MM.1S (cell line): ENCODE measurements at regions not wholly inside any gene's neighbourhood (a gene's known extent, or its start where the extent isn't known, plus 50 kb on each side); places are given as distances from the start of the nearest gene placed in this dataset.

Experiments
- DNase-seq: peaks from one replicate; pipeline ENCODE4 v3.0.0-alpha.2; 2015
- H2AFZ ChIP-seq: fragments of 300-600 bp; sonication (generic); 2 replicates; pipeline ENCODE4 v1.6.0; 2016; ENCODE audit warnings: antibody characterized with exemption, low read length
- H3F3A ChIP-seq: fragments of 300-600 bp; sonication (generic); 2 replicates; pipeline ENCODE4 v1.6.1; 2016; ENCODE audit warnings: mild to moderate bottlenecking, antibody characterized with exemption, low read length, moderate library complexity, mixed read lengths; ENCODE audit not compliant: insufficient read depth
- H3K27ac ChIP-seq: fragments of 300-600 bp; sonication (generic); 2 replicates; pipeline ENCODE4 v1.5.1; 2016; ENCODE audit warnings: mild to moderate bottlenecking, low read length
- H3K27me3 ChIP-seq: fragments of 300-600 bp; sonication (generic); replicated peaks from 2 replicates; pipeline ENCODE4 v1.6.0; 2016; ENCODE audit warnings: low read length; ENCODE audit not compliant: insufficient read depth
- H3K36me3 ChIP-seq: fragments of 300-600 bp; sonication (generic); replicated peaks from 2 replicates; pipeline ENCODE4 v1.6.1; 2016; ENCODE audit warnings: mild to moderate bottlenecking, low read length, mixed read lengths; ENCODE audit not compliant: insufficient read depth
- H3K4me1 ChIP-seq: fragments of 300-600 bp; sonication (generic); 2 replicates; pipeline ENCODE4 v1.6.1; 2016; ENCODE audit warnings: low read length, mixed read lengths
- H3K4me2 ChIP-seq: fragments of 300-600 bp; sonication (generic); 2 replicates; pipeline ENCODE4 v1.6.0; 2016; ENCODE audit warnings: low read depth, low read length
- H3K4me3 ChIP-seq: fragments of 300-600 bp; sonication (generic); 2 replicates; pipeline ENCODE4 v1.5.1; 2016; ENCODE audit warnings: low read length, mixed read lengths
- H3K79me2 ChIP-seq: fragments of 300-600 bp; sonication (generic); 2 replicates; pipeline ENCODE4 v1.6.1; 2016; ENCODE audit warnings: mixed run types, low read length, mixed read lengths
- H3K9ac ChIP-seq: fragments of 300-600 bp; sonication (generic); 2 replicates; pipeline ENCODE4 v1.6.1; 2016; ENCODE audit warnings: low read length, mixed read lengths
- H3K9me2 ChIP-seq: fragments of 300-600 bp; sonication (generic); replicated peaks from 2 replicates; pipeline ENCODE4 v1.6.1; 2016; ENCODE audit warnings: mild to moderate bottlenecking, low read length, mixed read lengths; ENCODE audit not compliant: insufficient read depth
- H3K9me3 ChIP-seq: fragments of 300-600 bp; sonication (generic); replicated peaks from 2 replicates; pipeline ENCODE4 v1.6.1; 2016; ENCODE audit warnings: mild to moderate bottlenecking, low read length, mixed read lengths; ENCODE audit not compliant: insufficient read depth
- H4K20me1 ChIP-seq: fragments of 300-600 bp; sonication (generic); 2 replicates; pipeline ENCODE4 v1.6.1; 2016; ENCODE audit warnings: mild to moderate bottlenecking, low read length, moderate library complexity, mixed read lengths; ENCODE audit not compliant: insufficient read depth
- EZH2 ChIP-seq: fragments of 300-600 bp; sonication (generic); optimal IDR thresholded peaks from 2 replicates; pipeline ENCODE3; 2017; ENCODE audit warnings: low read depth, mild to moderate bottlenecking, antibody characterized with exemption, low read length, mixed read lengths
- EZH2phosphoT487 ChIP-seq: fragments of 300-600 bp; sonication (generic); IDR thresholded peaks from 2 replicates; pipeline ENCODE4 v1.6.1; 2018; ENCODE audit warnings: antibody characterized with exemption, low read length
- TF ChIP-seq, protein P1 (sequence below): fragments of 300-600 bp; sonication (generic); IDR thresholded peaks from 2 replicates; pipeline ENCODE4 v1.5.1; 2016; ENCODE audit warnings: antibody characterized with exemption, low read length, mixed read lengths

DNA sequence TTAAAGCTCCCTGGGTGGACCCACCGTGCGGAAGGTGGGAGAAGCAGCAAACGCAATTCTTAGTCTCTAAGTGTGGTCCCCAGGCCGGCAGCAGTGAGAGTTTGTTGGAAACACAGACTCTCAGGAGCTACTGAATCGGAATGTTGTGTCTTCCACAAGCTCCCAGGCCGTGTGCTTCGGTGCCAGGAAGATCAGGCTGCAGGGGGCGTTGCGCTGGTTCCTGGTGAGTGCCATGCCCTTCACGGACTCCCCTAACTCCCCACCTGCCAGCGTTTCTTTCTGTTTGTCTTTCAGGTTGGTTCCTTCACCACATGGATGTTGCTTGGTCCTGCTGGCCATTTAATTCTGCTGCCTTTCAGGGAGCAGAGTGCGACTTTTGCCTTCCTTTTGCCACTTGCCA is 91.2 kb upstream of the PITRM1 start:
- TF ChIP-seq, protein P1, sequence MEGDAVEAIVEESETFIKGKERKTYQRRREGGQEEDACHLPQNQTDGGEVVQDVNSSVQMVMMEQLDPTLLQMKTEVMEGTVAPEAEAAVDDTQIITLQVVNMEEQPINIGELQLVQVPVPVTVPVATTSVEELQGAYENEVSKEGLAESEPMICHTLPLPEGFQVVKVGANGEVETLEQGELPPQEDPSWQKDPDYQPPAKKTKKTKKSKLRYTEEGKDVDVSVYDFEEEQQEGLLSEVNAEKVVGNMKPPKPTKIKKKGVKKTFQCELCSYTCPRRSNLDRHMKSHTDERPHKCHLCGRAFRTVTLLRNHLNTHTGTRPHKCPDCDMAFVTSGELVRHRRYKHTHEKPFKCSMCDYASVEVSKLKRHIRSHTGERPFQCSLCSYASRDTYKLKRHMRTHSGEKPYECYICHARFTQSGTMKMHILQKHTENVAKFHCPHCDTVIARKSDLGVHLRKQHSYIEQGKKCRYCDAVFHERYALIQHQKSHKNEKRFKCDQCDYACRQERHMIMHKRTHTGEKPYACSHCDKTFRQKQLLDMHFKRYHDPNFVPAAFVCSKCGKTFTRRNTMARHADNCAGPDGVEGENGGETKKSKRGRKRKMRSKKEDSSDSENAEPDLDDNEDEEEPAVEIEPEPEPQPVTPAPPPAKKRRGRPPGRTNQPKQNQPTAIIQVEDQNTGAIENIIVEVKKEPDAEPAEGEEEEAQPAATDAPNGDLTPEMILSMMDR: no peak
- TF ChIP-seq EZH2phosphoT487: no peak
- Histone ChIP-seq H3F3A (no peaks in the 10 kb centered on the region), H3K4me2 (no peak overlapping the region), H3K4me1 (no peaks in the 10 kb centered on the region), H2AFZ (peak overlapping the region; percentile 45; the same call in 1 of the 2 replicates), H3K27ac (no peak overlapping the region), H3K9me3 (no peaks in the 10 kb centered on the region), H3K9me2 (no peaks in the 10 kb centered on the region), H3K79me2 (no peaks in the 10 kb centered on the region), H3K27me3 (no peaks in the 10 kb centered on the region), H3K4me3 (no peak overlapping the region), H4K20me1 (no peaks in the 10 kb centered on the region), H3K9ac (no peak overlapping the region), H3K36me3 (no peaks in the 10 kb centered on the region)
- no peak for DNase-seq

DNA sequence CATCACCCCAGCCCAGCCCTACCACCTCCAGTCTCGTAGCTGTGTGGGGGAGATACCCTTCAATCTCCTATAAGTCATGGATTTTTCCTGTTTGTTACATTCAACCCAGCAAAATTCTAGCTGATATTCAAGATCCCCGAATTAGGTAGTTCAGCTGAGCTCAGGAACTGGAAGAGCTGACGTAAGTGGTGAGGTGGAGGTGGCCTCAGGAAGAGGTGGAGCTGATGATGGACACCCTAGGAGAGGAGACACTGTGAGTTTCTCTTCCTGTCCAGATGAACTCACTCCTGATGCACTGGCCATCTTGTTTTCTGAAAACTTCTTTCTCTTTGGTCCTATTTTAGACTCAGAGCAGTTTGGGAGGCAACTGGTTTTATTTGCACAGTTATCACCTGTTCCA is 90.5 kb upstream of the PITRM1 start:
- no peak for DNase-seq
- Histone ChIP-seq H4K20me1 (no peaks in the 10 kb centered on the region), H3K27ac (no peak overlapping the region), H3K4me2 (no peak overlapping the region), H3K4me3 (no peak overlapping the region), H3F3A (no peaks in the 10 kb centered on the region), H3K27me3 (no peaks in the 10 kb centered on the region), H2AFZ (no peak overlapping the region), H3K79me2 (no peaks in the 10 kb centered on the region), H3K4me1 (no peaks in the 10 kb centered on the region), H3K9ac (no peak overlapping the region), H3K9me3 (no peaks in the 10 kb centered on the region), H3K36me3 (no peaks in the 10 kb centered on the region), H3K9me2 (no peaks in the 10 kb centered on the region)
- TF ChIP-seq, protein P1: no peak
- TF ChIP-seq EZH2phosphoT487 (no peak), EZH2 (no peak)

DNA sequence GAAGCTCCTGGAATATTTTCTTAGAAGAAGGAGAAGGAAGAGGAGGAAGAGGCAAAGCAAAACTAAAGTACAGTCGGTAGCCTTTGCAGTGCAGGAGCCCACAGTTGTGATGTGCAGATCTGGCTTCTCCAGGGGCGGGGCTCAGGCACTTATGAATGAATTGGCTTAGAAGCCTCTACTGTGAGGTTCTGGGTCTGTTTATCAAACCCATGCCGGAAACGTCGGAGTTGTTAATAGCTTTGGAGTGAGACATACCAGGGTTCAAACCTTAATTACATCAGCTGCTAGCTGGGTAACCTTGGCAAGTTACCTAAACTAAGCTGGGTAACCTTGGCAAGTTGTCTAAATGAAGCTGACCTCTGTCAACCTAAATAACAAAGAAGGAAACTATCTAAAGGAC is 89.3 kb upstream of the PITRM1 start:
- H3K9me3 ChIP-seq: no peaks in the 10 kb centered on the region
- no peaks in the 10 kb centered on the region for H3K4me1 ChIP-seq
- no peak overlapping the region for H3K9ac ChIP-seq
- H3K36me3 ChIP-seq: no peaks in the 10 kb centered on the region
- no peak overlapping the region for H3K4me3 ChIP-seq
- H3K27ac ChIP-seq: no peak overlapping the region
- H3K79me2 ChIP-seq: no peaks in the 10 kb centered on the region
- H3K4me2 ChIP-seq: no peak overlapping the region
- no peaks in the 10 kb centered on the region for H3F3A ChIP-seq
- TF ChIP-seq EZH2: no peak
- TF ChIP-seq, protein P1: no peak
- no peak for TF ChIP-seq EZH2phosphoT487
- no peak overlapping the region for H2AFZ ChIP-seq
- no peaks in the 10 kb centered on the region for H3K9me2 ChIP-seq
- no peaks in the 10 kb centered on the region for H3K27me3 ChIP-seq
- no peak for DNase-seq
- no peaks in the 10 kb centered on the region for H4K20me1 ChIP-seq
